ENCODE measurements at regions not wholly inside any gene's neighbourhood (a gene's known extent, or its start where the extent isn't known, plus 50 kb on each side); places are given as distances from the start of the nearest gene placed in this dataset.
A peak's percentile ranks its signal among the peaks of the same experiment; 100 is the strongest.

DNA sequence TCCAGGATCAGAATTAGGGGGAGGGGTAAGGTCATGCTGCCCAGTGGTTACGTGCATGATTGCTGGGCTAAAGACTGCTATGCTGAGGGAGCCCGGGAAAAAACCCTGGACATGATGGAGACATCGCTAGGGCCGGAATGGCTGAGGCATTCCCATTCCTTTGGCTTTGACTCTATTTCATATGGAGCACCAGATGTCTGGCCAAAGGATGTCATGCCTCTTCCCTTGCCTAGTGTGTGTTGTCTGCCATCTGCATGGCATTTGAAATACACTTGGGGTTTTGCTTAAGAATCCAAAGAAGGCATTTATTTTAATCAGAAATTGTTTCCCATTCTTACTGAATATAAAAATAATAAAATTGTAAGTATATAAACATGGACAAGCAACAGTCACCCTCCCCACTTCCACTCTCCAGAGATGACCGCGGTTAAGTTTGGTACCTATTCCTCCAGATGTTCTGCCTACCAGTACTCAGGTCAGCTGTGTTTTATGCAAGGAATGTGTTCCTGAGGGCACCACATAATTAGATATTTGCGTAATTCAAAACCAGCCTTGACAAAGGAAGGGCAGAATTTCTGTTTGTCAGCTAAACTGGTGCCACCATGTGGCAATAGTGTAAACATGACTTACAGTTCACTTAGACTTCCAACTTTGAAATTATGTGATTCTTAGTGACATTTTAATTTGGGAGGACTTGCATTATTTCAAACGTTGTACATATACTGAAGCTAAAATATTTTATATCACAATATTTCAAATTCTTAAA lies 105.9 kb downstream of the CT47B1 start:
- TF ChIP-seq ZFX (IDR thresholded peaks at IDR 0.05): no peak
- TF ChIP-seq, protein P1, sequence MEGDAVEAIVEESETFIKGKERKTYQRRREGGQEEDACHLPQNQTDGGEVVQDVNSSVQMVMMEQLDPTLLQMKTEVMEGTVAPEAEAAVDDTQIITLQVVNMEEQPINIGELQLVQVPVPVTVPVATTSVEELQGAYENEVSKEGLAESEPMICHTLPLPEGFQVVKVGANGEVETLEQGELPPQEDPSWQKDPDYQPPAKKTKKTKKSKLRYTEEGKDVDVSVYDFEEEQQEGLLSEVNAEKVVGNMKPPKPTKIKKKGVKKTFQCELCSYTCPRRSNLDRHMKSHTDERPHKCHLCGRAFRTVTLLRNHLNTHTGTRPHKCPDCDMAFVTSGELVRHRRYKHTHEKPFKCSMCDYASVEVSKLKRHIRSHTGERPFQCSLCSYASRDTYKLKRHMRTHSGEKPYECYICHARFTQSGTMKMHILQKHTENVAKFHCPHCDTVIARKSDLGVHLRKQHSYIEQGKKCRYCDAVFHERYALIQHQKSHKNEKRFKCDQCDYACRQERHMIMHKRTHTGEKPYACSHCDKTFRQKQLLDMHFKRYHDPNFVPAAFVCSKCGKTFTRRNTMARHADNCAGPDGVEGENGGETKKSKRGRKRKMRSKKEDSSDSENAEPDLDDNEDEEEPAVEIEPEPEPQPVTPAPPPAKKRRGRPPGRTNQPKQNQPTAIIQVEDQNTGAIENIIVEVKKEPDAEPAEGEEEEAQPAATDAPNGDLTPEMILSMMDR (conservative IDR thresholded peaks at IDR 0.05): peak; percentile 54
- no peak overlapping the region for H3K27ac ChIP-seq

DNA sequence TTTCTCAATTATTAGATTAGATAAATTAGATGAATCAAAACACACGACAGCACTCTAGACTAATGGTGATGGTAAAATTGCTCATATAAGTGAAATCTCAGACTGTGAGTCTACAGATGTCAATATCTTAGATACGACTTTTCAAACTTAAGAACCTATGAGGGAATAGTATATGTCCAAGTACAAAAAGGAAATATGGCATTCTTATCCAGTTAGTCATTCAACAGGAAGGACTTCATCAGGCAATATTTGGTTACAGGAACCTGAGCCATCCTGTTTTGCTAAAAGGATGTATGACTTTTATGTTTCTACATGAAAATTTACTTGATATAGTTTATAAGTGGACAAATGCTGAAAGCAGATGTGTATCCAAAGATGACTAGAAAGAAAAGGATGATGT lies 107.0 kb downstream of the CT47B1 start:
- TF ChIP-seq ZFX (IDR thresholded peaks at IDR 0.05): no peak
- TF ChIP-seq, protein P1 (conservative IDR thresholded peaks at IDR 0.05): no peak
- H3K27ac ChIP-seq: no peak overlapping the region

DNA sequence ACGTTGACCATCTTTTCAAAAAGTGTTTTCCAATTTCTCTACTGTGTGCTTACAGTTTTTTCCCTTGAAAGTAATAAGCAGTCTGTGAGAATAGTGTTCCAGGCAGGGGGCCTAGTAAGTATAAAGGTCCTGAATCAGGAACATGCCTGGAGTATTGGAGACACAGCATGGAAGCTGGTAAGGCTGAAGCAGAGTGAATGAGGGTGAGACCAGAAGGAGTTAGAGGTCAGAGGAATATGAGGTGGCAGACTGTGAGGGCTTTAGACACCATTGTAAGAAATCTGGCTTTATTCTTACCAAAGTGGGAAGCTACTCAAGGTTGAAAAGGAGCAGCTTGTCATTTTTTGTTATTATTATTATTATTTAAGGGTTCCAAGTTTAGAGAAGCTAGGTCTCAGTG lies 107.4 kb downstream of the CT47B1 start:
- H3K27ac ChIP-seq: no peak overlapping the region
- no peak for TF ChIP-seq ZFX (IDR thresholded peaks at IDR 0.05)
- TF ChIP-seq, protein P1 (conservative IDR thresholded peaks at IDR 0.05): no peak

DNA sequence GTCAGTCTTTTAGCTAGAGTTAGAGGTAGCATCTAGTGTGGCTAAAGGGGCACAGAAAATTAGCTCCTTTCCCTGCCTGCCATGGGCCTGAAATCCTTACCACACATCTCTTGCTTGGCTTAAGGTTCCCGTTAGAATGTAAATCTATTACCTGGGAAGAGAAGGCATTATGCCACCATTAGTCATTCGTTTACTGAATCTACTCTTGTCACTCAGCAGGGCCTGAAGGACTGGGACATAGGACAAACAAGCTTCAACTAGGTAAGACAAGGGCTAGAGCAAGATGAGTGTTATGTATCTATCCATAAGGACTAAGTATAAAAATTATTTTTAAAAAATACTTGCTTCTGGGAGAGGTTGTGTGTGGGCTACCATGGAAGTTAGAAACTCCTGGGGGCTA lies 112.4 kb downstream of the CT47B1 start:
- no peak for TF ChIP-seq ZFX (IDR thresholded peaks at IDR 0.05)
- TF ChIP-seq, protein P1 (conservative IDR thresholded peaks at IDR 0.05): no peak
- H3K27ac ChIP-seq: no peak overlapping the region

DNA sequence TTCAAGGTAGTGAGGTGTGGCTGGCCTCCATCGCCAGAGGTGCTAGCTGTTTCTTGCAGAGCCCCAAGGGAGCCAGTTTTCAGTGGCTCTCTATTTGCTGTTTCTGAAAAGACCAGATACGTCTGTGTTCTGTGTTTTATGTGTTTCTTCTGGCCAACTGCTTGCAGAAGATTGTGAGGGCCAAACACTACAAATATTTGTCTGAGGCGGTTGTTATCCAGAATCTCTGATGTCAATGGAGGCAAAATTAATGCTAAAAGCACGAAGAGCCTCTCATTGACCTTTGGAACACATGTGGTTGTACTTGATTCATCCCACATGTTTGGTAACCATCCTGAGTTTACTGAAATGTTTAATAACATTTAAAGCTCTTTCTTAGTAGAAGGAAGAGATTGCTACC lies 113.9 kb downstream of the CT47B1 start:
- TF ChIP-seq, protein P1 (conservative IDR thresholded peaks at IDR 0.05): no peak
- TF ChIP-seq ZFX (IDR thresholded peaks at IDR 0.05): no peak
- H3K27ac ChIP-seq: no peak overlapping the region

DNA sequence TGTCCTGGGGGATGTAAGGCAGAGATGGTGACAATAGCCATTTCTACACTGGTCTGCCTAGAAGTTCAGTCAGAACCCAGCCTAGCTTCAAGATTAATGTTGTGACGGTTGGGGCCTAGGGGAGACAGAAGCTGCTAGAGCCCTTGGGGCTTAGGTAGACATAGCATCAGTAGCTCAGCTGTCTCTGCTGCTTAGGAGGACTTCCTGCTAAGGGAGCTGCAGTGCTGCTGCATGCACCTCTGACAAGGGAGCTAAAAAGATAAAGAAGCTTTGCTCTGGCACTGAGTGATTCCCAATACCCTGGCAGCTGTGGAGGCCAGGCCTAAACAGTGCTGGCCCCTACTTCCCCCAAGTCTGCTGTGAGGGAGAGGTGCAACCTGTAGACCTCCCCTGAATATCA lies 116.0 kb downstream of the CT47B1 start:
- no peak for TF ChIP-seq ZFX (IDR thresholded peaks at IDR 0.05)
- TF ChIP-seq, protein P1 (conservative IDR thresholded peaks at IDR 0.05): no peak
- H3K27ac ChIP-seq: no peak overlapping the region

DNA sequence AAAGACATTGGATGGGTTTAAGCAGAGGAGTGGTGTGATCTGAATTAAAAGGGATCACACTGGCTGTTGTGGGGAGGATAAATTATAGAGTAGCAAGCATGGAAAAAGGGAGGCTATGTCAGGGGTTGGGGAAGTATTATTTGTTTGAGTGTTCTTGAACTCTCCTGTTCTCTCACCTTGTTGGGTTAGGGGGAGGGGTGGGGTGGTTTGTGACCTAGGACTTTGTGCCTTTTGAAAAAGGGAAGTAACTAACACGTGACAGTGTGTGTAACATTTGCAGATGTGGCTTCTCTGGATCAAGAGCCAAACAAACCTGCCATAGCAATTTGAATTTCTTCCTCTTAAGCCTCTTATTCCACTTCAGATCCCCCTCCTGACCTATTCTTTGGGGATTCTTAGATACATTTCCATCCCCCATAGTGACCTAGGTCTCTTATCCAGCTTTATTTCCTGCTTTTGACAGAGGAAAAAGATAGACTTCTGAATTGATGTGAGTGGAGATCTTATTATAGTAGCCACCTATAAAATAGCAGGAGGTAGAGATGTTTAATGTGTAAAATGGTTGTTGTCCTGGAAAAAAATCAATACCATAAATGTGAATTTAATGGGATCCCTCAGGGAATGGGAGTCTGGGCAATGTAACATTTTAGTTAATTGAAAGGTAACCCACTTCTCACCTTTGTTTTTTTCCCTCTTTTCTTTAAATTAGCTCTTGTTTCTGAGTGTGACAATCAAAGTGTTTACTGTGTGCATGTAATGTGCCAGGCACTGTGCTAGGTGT lies 120.4 kb downstream of the CT47B1 start:
- no peak overlapping the region for H3K27ac ChIP-seq

More for the DNA sequence above, 120.4 kb downstream of the CT47B1 start:
- TF ChIP-seq, protein P1 (conservative IDR thresholded peaks at IDR 0.05): no peak
- no peak for TF ChIP-seq ZFX (IDR thresholded peaks at IDR 0.05)
